NOMO-1 treated with DMSO at 0.1 percent for 48 hours (cell line): ENCODE measurements at regions not wholly inside any gene's neighbourhood (a gene's known extent, or its start where the extent isn't known, plus 50 kb on each side); places are given as distances from the start of the nearest gene placed in this dataset.

Source experiments
- DNase-seq: peaks from one replicate; lab custom pipeline; 2025; ENCODE audit not compliant: unreplicated experiment; lab: John Stamatoyannopoulos, UW

DNA sequence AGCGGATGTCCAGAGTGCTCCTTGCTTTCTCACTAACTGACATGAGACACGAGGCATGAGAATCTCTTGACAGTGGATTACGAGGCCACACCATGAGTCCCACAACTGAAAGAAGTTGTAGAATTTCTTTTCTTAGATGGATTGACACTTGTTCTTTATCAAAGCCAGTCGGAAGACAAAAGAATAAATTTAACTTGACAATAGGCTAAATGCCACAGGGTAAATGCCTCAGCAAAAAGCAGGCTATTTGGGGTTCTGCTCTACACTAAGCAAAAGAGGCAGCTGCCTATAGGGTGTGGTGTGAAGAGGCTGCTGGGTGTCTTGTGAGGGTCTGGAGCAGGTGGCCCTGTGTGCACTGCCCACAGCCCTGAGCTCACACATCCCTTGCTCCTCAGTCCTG, 135.1 kb upstream of the SEMA6D start:
- DNase-seq: no peak

DNA sequence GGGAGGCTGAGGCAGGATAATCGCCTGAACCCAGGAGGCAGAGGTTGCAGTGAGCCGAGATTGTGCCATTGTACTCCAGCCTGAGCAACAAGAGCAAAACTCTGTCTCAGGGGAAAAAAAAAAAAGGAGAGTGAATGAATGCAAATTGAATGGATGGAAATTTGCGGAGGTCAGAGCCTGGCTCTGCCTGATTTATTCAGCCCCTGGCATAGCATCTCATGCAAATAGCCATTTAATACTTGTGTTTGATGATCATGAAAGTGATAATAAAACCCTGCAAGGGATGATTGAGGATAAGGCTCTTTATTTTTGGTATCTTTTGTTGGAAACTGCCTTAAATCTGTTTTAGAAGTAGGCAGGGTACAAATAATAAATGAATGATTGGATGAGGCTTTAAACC, 133.0 kb upstream of the SEMA6D start:
- DNase-seq: no peak

DNA sequence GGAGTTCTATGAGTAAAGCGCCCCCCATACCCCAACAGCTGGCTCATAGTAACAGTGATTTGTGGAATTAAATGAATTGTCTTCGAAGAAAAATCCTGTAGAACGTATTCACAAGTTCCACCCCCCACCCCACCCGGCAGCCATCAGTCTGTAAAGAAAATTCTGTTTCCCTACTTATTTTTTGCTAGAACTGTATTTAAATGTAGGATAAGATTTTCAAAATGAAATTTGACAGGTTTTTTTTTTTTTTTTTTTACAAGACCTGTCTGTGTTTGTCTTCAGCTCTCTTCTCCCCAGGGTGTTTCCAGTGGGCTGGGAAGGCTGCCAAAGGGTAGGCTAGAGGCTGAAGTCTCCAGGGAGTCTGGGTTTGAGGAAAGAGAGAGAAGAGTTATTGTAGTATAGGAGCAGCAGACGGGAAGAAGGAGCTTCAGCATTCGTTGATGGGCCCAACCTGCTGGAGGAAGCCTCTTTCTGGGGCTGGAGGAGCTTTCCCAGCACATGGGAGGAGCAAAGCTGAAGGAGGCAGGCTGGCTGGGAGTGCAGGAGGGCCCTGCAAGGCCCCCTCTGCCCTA, 130.6 kb upstream of the SEMA6D start:
- no peak for DNase-seq

DNA sequence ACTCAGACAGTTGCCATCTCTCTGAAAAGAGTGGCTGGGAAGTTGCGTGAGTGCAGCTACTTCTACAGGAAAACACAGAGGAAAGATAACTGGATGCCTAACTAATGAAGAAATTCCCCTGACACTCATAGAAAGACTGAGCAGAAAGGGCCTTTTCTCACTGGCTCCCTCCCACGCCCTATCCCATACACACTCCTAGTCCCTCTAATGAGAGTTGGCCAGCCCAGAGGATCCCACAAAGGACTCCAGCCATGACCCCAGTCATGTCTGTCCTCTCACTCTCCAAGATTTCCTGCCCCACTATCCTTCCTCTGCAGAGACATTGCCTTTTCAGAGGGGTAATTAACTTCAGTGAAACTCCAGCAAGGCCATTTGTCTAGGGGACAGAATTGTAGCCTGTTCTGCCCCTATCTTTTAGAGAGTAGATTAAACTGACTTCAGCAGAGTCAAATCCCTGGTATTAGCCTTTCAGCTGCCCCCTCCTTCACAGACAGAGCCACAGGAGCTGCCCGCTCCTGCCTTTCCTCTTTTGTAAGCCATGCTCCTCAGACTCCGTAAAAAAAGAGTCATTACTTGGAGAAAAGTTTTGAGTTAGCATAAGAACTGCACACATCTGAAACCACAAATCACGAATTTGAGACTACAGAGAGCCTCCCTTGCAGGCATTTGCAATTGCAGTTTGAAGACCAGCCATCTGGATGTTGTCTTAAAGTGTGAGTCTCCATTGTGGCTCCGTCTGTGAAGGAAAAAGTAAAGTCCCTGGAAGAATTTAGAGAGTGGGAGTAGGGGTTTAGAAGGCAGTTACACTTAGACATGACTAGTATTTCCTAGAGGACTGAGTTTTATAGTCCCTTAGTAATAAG, 129.1 kb upstream of the SEMA6D start:
- no peak for DNase-seq

DNA sequence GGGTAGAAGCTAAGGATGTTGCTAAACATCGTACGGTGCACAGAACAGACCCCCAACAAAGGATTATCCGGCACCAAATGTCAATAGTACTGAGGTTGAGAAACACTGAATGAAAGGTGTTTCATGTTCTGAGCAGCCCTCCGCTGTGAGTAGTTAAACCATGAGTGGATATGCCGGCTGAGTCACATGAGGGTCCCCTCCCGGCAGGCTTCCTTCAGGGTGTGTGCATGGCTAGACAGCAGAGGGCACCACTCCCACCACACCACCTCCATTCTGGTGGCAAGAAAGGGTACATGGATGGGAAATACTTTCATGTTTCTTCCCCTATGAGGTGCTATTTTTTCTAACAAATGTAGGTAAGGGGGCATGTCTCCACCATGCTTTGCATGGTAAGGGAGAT, 128.3 kb upstream of the SEMA6D start:
- DNase-seq: no peak

DNA sequence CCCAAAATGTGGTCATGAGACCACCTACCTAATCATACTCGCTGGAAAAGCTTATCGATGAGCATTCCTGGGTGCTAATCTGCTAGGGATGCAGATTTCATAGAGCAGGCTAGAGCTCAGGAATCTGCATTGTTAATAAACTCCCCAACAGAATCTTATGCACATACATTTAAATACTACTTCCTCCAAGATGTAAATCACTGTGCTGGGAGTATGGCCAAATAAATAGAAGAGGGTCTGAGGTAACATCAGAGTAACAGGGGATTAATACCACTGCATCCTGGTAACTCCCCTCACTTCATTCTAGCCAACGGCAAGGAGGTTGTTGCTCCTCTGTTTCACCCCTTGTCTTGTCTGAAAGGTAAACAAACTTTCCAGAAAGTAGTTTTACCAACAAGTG, 118.3 kb upstream of the SEMA6D start:
- DNase-seq: no peak

DNA sequence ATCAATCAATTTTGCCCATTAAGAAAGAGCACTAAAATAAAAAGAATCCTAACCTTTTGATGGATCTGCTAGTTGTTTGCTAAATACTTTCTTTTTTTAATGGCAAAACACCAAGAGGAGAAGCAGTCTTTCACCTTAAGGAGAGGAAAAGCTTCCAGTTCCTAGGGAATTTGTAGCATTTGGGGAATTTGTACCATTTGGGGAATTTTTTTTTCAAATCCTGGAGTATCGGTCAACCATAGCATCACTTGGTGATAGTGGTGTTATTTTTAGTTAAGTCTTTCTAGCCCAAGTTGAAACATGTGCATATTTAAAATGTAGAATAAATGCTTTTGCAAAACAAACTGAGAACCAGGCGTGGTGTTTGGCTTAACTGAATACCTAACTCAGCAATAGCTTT, 117.5 kb upstream of the SEMA6D start:
- no peak for DNase-seq

DNA sequence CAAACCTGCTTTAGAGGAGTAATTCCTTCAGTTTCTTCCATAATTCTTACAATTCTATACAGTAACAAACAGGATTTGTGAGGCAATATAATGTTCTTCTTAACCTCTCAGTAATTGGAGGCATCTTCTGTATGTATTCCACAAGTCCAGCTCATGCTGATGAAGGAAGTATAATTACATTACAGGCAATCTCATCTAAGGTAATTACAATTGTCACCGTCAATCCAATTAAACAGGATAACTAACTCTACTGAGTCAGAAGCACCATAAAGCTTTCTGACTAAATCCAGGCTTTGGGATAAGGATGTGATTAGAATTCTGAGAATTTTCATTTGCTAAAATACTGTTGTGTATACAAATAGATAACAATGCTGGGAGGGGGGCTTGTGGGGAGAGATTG, 115.2 kb upstream of the SEMA6D start:
- no peak for DNase-seq

DNA sequence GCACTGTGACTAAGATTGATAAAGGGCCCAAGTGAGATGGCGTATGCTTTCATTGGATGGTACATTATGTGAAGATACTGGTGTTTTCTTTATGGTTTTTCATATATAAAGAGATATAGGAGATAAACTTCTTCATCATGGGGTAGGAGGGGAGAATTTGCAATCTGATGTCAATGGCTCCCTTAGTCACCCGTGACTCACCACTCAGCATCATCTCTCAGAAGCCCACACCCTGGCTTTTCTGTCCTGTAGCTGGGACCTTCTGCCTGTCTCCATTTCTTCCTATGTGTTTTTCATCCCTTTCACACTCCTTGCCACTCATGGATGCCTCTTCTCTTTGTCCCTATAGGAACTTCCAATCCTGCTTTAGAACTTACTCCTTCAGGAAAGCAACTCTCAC, 114.3 kb upstream of the SEMA6D start:
- no peak for DNase-seq

DNA sequence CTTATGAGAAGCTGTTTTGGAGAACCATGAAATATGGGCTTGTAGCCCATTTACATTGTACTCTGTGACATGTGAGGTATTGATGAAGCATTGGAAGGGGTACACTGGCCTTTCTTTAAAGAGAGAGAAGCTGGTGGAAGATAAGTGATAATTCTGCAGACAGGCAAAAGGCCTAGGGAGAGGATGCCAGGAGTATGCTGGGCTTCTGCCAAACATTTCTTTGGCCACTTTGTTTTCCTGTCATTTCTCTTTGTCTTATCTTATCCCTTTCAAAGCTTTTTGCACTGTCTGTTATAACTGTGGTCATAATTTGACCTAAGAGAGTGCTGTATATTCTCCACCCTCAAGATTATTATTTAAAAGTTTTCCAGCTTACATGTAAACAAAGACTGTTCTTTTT, 109.6 kb upstream of the SEMA6D start:
- no peak for DNase-seq

DNA sequence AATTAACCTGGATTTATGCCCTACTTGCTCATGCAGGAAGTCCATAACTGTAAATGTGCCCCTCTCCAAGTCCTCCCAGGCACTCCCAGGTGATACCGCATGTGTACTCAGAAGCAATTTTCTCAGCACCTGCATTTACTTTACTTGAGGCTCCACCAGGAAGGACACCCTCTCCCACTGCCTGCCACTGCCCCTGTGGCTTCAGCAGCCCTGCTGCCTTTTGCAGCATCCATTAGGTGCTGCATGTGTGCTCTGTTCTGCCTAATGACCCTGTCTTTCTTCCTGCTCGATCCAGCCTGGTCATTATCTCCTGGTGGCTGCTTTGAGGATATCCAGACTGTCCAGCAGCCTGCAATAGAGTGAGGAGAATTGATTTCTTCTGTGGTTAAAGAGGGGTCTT, 107.6 kb upstream of the SEMA6D start:
- DNase-seq: no peak

DNA sequence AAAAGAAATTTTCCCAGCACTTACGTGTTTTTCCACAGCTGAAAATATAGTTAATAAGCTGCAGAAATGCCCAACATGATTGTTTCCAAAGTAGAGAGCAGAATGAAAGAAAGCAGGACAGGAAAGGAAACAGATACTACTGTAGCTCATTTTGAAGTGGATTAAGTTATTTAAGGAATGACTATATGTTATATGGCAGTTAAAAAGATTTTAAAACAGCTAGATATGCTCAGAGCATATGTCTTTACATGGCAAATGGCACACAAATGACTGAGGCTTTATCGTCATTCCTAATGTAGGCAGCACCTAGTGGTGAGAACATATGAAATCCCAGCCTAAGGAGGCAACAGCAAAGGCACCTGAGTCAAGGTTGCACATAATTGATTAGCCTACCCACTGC, 106.6 kb upstream of the SEMA6D start:
- DNase-seq: no peak

DNA sequence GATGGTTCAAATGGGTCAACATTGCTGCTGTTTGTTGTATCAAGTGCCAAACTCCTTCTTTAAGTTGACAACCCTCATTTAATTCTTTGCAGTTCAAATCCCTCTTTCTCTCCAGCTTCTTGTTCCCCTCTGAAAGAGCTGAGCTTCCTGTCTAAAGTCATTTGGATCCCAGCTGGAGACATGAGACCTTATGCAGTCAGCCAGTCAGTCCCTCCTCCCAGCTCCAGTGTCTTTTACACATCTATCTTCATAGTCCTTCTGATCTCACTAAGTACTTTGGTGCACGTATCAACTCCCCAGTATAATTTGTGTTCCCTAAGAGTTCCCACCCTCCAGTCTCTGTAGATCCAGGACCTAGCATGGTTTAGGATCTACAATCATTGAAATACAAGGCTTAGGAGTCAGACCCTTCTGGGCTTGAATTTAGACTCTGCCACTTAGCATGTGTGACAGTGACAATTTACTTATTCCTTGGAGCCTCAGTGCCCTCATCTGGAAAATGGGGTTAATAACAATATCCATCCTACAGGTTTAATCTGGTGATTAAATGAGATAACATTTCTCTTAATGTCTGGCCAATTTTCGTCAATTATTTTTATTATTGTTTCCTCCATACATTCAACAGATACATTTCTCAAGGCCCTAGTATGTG, 102.8 kb upstream of the SEMA6D start:
- no peak for DNase-seq

DNA sequence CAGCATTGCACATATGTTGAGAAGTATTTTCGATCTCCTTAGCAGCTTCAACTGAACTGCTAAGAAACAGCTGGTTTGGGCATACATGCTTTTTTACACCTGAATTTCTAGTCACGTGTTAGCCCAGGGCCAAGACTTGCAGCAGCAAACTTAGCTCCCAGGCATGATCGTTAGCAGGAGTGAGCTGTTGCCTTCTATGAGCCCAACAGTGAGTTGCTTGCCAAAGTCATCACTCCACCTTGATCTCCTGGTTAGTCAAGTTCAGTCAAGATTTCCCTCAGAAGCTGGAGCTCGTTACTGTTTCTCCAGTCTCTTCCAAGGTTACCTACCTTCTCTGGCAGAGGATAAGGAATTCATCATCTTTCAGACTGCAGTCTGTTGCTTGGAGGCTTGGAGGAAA, 100.4 kb upstream of the SEMA6D start:
- DNase-seq: no peak

DNA sequence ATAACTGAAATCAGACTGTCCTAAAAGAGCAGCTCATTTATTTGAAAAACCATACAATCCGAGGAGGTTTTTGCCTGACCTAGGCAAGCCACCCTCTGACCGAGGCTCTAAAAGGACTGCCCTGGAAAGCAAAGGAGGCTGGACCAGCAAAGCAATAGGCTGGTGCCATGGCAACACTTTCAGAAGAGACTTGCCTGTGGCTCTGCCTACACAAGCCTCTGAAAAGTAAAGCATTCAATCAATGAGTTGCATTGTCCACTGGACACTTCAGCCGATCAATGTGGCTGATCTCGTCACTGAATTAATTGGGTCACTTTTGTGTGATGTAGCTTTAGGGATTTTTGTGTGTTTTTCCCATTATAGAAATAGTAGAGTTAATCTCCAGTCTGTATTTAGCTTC, 99.1 kb upstream of the SEMA6D start:
- DNase-seq: no peak

DNA sequence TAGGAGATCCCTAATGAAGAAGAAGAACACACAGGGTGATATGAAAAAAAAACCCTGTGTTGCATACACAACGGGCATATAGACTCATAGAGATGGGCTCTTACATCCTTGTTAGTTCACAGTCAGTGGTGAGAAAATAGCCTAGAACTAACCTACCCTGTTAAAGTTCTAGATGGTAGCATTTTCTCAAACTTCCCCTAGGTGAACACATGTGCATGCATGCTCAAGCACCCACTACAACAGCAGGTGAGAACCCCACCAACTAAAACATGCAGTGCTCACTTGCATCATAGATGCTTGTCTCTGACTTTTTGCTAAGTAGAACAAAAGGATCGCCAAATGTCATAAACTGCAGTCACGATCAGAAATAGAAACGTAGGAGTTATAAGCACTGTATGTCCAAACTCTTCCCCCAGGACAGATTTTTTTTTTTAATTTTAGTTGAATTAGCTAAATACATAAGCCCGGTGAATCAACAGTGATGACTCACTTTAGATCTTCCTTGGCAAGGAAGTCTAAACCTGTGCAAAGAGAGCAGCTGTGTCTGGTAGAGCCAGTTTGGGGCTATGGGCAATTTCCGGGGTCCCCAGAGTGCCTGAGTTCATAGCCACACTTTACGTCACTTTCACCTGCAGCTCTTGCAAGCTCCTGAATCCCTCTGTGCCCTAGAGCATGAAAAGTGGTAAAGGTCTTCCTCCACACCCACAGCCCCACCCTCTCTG, 96.2 kb upstream of the SEMA6D start:
- DNase-seq: no peak

DNA sequence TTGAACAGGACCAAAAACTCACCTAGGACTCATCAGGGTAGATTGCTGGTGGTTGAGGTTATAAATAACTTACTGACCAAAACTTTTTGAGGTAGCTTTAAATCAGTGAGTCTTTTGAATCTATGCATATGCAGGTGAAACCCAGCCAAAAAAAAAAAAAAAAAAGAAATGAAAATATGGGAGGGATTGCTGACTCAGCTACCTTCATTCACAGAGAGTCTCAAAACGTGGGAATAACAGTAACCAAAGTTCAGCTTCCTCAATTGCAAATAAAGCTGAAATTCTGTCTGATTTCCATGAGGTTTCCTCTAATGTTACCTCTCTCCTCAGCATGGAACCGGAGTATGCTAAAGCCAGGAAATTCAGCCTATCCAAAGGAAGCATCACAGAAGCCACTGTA, 95.2 kb upstream of the SEMA6D start:
- DNase-seq: no peak

DNA sequence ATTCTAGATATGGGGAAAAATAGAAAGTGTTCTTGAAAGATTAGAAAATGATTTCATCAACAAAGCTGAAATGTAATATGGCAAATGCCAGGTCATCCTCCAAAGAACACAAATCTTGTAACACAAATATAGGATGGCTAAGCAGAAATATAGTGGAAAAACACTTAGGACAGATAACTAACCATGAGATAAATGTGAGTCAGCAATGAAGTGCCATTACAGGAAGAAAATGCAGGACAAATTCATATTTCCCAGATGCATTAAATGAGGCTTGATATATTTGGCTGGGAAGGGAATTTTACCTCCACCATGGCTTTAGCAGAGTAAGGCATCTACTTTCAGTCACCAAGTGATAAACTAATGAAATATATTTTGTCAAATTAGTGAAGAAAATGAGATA, 92.8 kb upstream of the SEMA6D start:
- DNase-seq: no peak

DNA sequence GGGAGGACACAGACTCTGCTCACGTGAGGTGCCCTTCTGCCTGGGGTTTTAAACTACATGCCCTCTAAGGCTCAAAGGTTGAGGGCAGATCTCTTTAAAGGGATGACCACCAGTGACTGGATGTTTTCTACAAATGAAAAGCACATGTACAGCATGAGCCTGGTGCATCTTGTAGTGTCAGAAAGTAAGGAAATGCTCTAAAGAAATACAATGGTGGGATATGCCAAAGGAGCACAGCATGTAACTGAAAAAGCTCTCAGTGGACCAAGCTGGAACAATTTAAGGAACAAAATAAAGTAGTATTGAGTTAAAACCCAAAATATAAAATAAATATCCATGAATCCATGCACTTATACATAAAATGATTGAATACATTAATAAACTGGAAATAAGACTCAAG, 78.3 kb upstream of the SEMA6D start:
- no peak for DNase-seq

DNA sequence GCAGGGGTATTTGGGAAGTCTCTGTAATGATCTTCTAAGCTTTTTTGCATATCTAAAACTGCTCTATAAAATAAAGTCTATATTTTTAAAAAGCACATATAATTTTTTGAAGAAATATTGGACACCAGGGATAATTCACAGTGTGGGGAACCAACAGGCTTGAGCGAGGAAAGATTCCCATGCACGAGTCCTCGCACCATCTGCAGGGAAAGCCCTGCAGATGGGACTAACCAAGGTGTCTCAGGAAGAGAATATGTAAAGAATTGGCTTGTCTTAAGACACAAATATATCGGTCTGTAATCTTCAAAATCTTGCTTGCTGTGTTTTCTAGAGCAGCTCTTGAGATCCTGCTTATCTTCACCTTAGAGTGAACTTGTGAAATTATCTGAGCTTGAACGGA, 77.2 kb upstream of the SEMA6D start:
- no peak for DNase-seq

DNA sequence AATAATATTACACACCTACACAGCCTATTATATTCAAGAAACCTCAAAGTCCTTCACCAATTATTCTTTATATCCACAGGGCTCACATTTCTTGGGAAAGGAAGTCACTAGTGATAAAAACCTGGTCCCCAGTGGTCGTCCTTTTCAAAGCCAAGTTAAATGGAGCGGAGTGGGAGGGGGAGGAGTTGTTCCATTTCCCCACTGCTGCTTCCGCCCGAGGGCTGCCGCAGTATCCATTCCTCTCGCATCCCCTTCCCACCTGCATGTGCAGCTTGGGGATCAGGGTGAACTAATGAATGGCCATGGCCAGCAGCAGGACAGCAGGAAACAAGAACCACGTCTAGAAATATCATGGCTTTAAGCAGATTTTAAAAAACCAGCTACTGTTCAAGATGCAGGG, 76.4 kb upstream of the SEMA6D start:
- DNase-seq: no peak

DNA sequence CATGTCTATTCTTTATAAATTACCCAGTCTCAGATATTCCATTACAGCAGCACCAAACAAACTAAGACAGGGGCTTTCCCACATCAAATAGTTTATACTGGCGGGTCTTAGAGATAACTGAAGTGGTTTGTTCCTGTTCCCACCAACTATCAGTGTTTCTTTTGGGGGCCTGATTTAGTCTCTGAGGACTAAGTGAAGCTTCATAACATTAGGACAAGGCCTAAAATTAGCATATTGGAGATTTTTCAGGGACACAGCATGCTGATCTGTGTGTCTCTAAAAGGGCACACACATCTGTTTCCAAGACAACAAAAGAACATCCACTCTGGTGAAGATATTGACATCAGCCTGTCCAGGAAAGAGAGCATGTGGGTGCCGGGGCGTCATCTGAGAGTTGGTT, 72.6 kb upstream of the SEMA6D start:
- DNase-seq: no peak
